Effector memory CD4-positive, alpha-beta T cell (primary cell): ENCODE measurements at regions not wholly inside any gene's neighbourhood (a gene's known extent, or its start where the extent isn't known, plus 50 kb on each side); places are given as distances from the start of the nearest gene placed in this dataset.

Source experiments
- DNase-seq, 3 donors: peaks; one replicate each; pipeline ENCODE4 v3.0.0-alpha.2; 2020
- H3K27ac ChIP-seq: 2 replicates; pipeline ENCODE4 v1.7.0; 2013; ENCODE audit warnings: mild to moderate bottlenecking, low read length, moderate library complexity; ENCODE audit not compliant: insufficient read depth, poor library complexity, severe bottlenecking
- H3K27me3 ChIP-seq: replicated peaks from 2 replicates; pipeline ENCODE4 v1.7.0; 2013; ENCODE audit warnings: mild to moderate bottlenecking, low read length; ENCODE audit not compliant: insufficient read depth, control insufficient read depth, poor library complexity, severe bottlenecking
- H3K36me3 ChIP-seq: 2 replicates; pipeline ENCODE4 v1.7.0; 2013; ENCODE audit warnings: mild to moderate bottlenecking, low read length, moderate library complexity; ENCODE audit not compliant: control insufficient read depth, insufficient read depth
- H3K4me1 ChIP-seq: 2 replicates; pipeline ENCODE4 v1.7.0; 2013; ENCODE audit warnings: low read length, mild to moderate bottlenecking; ENCODE audit not compliant: control insufficient read depth, insufficient read depth, poor library complexity, severe bottlenecking
- H3K4me3 ChIP-seq: 2 replicates; pipeline ENCODE4 v1.7.0; 2013; ENCODE audit warnings: low read length, low read depth, mild to moderate bottlenecking; ENCODE audit not compliant: insufficient read depth, poor library complexity, severe bottlenecking
- H3K9me3 ChIP-seq: 2 replicates; pipeline ENCODE4 v1.7.0; 2013; ENCODE audit warnings: mild to moderate bottlenecking, low read length, moderate library complexity; ENCODE audit not compliant: control insufficient read depth

- DNase-seq, result no peak
- H3K36me3 ChIP-seq, result no peaks in the 10 kb centered on the region
- H3K4me3 ChIP-seq, result no peak overlapping the region
- H3K4me1 ChIP-seq, result peaks cover 4% of the 10 kb centered on the region
- H3K27ac ChIP-seq, result no peak overlapping the region
- no peaks in the 10 kb centered on the region for H3K27me3 ChIP-seq
- no peaks in the 10 kb centered on the region for H3K9me3 ChIP-seq
Measured at GRCh38 chr2:136175466-136175865, 57.5 kb upstream of the CXCR4 start.

- DNase-seq, result no peak
- H3K36me3 ChIP-seq, result no peaks in the 10 kb centered on the region
- no peak overlapping the region for H3K27ac ChIP-seq
- H3K4me1 ChIP-seq, result peaks cover 4% of the 10 kb centered on the region
- H3K27me3 ChIP-seq, result no peaks in the 10 kb centered on the region
- H3K4me3 ChIP-seq, result no peak overlapping the region
- no peaks in the 10 kb centered on the region for H3K9me3 ChIP-seq
Measured at GRCh38 chr2:136173126-136173525, 55.2 kb upstream of the CXCR4 start.

DNA sequence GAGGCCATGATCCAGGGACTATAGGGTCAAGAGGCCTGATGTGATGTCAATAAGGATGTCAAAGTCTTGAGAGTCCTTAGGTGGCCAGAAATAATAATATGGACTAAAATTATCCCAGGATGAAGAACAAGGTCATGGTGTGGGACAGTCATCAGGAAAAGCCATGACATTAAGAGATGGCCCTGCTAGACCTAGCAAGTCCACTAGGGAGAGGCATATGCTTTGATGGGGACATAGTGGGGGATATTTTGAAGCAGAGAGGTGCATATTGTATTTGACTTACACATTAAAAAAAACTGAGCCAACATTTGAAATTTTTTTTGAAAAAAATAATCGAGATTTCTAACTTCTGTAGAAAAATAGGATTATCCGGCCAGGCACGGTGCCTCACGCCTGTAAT lies 53.3 kb upstream of the CXCR4 start:
- Histone ChIP-seq H3K9me3 (no peaks in the 10 kb centered on the region), H3K36me3 (no peaks in the 10 kb centered on the region), H3K27me3 (no peaks in the 10 kb centered on the region), H3K4me3 (no peak overlapping the region), H3K4me1 (peaks cover 4% of the 10 kb centered on the region), H3K27ac (no peak overlapping the region)
- no peak for DNase-seq

- DNase-seq, result no peak
- H3K36me3 ChIP-seq, result no peaks in the 10 kb centered on the region
- no peaks in the 10 kb centered on the region for H3K27me3 ChIP-seq
- H3K27ac ChIP-seq, result no peak overlapping the region
- H3K4me3 ChIP-seq, result no peak overlapping the region
- H3K9me3 ChIP-seq, result no peaks in the 10 kb centered on the region
- H3K4me1 ChIP-seq, result peaks cover 4% of the 10 kb centered on the region
Measured at GRCh38 chr2:136168720-136169119, 50.8 kb upstream of the CXCR4 start.

DNA sequence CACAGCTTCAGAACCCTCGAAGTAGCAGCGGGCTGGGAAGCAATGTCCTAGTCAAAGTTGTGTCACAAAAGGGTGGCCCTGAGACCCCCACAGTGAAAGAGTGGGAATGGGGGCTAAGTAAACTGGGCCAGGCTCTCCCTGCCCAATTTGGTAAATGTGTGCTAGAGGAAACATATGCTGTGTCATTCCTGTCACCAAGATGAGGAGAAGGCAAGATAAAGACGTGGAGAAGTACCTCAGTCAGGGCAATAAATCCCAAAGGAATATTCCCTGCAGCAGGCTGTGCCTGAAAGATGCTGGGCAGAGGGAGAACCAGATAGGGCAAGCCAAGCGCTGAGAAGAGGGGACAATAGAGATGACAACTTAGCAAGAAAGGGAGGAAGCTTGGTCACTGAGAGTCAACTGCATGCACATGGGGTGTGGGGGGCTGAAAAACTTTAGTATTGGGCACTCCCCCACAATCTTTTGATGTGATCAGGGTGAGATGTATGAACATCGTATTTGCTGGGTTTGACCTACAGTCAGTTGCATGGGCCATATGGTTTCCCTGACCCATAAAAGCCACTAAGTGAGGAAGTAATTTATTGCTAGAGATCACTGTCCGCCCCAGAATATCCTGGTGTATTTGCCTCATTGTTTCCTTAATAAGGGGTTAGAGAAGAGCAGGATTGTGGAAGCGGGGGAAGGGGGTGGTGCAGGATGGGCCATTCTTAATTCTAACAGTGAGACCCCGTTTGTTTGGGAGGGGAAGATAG lies 49.9 kb upstream of the CXCR4 start:
- Histone ChIP-seq H3K27me3 (no peaks in the 10 kb centered on the region), H3K4me1 (peaks cover 7% of the 10 kb centered on the region), H3K9me3 (no peaks in the 10 kb centered on the region), H3K4me3 (no peak overlapping the region), H3K36me3 (no peaks in the 10 kb centered on the region), H3K27ac (no peak overlapping the region)
- DNase-seq, result no peak
